ENCODE measurements at regions not wholly inside any gene's neighbourhood (a gene's known extent, or its start where the extent isn't known, plus 50 kb on each side); places are given as distances from the start of the nearest gene placed in this dataset.

DNA sequence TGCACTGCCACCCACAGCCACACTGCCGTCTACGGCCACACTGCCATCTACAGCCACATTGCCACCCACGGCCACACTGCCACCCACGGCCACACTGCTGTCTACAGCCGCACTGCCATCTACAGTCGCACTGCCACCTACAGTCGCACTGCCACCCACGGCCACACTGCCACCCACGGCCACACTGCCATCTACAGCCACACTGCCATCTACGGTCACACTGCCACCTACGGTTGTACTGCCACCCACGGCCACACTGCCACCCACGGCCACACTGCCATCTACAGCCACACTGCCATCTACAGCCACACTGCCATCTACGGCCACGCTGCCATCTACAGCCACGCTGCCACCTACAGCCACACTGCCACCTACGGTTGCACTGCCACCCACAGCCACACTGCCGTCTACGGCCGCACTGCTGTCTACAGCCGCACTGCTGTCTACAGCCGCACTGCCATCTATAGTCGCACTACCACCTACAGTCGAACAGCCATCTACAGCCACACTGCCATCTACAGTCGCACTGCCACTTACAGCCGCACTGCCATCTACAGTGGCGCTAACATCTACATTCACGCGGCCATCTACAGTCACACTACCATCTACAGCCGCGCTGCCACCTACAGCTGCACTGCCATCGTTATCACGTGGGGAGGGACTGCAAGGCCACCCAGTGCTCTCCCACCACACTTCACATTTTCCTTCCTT, 154.6 kb upstream of the AFDN start:
- no peaks in the 10 kb centered on the region for H3K9me3 ChIP-seq
- Mint-ChIP-seq H3K4me1 (ENCODE audit: low read depth, unreplicated experiment) (peaks cover 35% of the 10 kb centered on the region), H3K9me3 (ENCODE audit: unreplicated experiment) (peaks cover 18% of the 10 kb centered on the region), H3K27ac (ENCODE audit: unreplicated experiment) (peak overlapping the region; percentile 35), H3K36me3 (ENCODE audit: insufficient read depth, unreplicated experiment) (peaks cover 6% of the 10 kb centered on the region), H3K27me3 (ENCODE audit: insufficient read depth, unreplicated experiment) (no peaks in the 10 kb centered on the region), H3K4me3 (ENCODE audit: unreplicated experiment) (no peak overlapping the region)
- TF ChIP-seq CTCF (IDR thresholded peaks at IDR 0.05; ENCODE audit: insufficient read depth in 1 of 2, low read depth in 1 of 2, low read length in 1 of 2, severe bottlenecking in 1 of 2, unreplicated experiment in 1 of 2) = no peak
- CTCF ChIA-PET = no interaction called here
- intact Hi-C loops (cut with micrococcal nuclease; ENCODE audit: unreplicated experiment) = no loop called here
- DNase-seq = no peak
- H3K4me1 ChIP-seq = peaks cover 48% of the 10 kb centered on the region
- H3K36me3 ChIP-seq (ENCODE audit: control insufficient read depth, insufficient read depth, low read length) = no peaks in the 10 kb centered on the region
- POLR2A ChIA-PET = no interaction called here
- H3K4me3 ChIP-seq (ENCODE audit: low read depth, low read length) = no peak overlapping the region
- H3K27me3 ChIP-seq (replicated peaks; ENCODE audit: control insufficient read depth, insufficient read depth, low read length) = no peaks in the 10 kb centered on the region
- BruUV-seq (replicated peaks) = no TSS peak

GRCh38 chr6:167672738-167673137, 154.0 kb upstream of the AFDN start:
- Mint-ChIP-seq H3K27ac (ENCODE audit: unreplicated experiment) (peak overlapping the region; percentile 35), H3K9me3 (ENCODE audit: unreplicated experiment) (peaks cover 18% of the 10 kb centered on the region), H3K4me3 (ENCODE audit: unreplicated experiment) (no peak overlapping the region), H3K27me3 (ENCODE audit: insufficient read depth, unreplicated experiment) (no peaks in the 10 kb centered on the region), H3K36me3 (ENCODE audit: insufficient read depth, unreplicated experiment) (peaks cover 6% of the 10 kb centered on the region), H3K4me1 (ENCODE audit: low read depth, unreplicated experiment) (peaks cover 35% of the 10 kb centered on the region)
- Histone ChIP-seq H3K4me3 (ENCODE audit: low read depth, low read length) (no peak overlapping the region), H3K4me1 (peaks cover 54% of the 10 kb centered on the region), H3K27me3 (replicated peaks; ENCODE audit: control insufficient read depth, insufficient read depth, low read length) (no peaks in the 10 kb centered on the region), H3K9me3 (no peaks in the 10 kb centered on the region), H3K36me3 (ENCODE audit: control insufficient read depth, insufficient read depth, low read length) (no peaks in the 10 kb centered on the region)
- ChIA-PET POLR2A (no interaction called here), CTCF (no interaction called here)
- BruUV-seq (replicated peaks) = no TSS peak
- intact Hi-C loops (cut with micrococcal nuclease; ENCODE audit: unreplicated experiment) = no loop called here
- no peak for TF ChIP-seq CTCF (IDR thresholded peaks at IDR 0.05; ENCODE audit: insufficient read depth in 1 of 2, low read depth in 1 of 2, low read length in 1 of 2, severe bottlenecking in 1 of 2, unreplicated experiment in 1 of 2)
- DNase-seq = no peak

DNA sequence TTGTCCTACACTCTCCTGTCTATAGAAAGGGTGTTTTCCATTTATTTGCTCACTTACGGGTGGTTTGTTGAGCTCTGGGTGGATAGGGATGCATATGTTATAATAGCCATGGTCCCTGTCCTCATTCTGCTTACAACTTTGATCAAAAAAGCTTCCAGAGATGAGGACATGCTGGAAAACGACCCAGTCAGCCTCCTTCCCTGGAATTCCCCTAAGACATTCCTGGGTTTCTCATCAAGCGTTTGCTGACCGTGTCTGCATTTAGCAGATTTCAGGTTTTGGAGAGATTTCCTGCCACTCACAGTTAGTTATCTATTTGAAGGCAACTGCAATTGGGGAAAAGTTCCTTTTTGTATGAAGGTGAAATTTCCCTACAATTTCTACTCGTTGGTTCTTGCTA, 152.8 kb upstream of the AFDN start:
- H3K27me3 ChIP-seq (replicated peaks; ENCODE audit: control insufficient read depth, insufficient read depth, low read length) = no peaks in the 10 kb centered on the region
- POLR2A ChIA-PET = no interaction called here
- CTCF ChIA-PET = no interaction called here
- no peak overlapping the region for H3K4me3 Mint-ChIP-seq (ENCODE audit: unreplicated experiment)
- H3K4me3 ChIP-seq (ENCODE audit: low read depth, low read length) = no peak overlapping the region
- intact Hi-C loops (cut with micrococcal nuclease; ENCODE audit: unreplicated experiment) = no loop called here
- H3K4me1 ChIP-seq = peaks cover 51% of the 10 kb centered on the region
- no TSS peak for BruUV-seq (replicated peaks)
- H3K36me3 ChIP-seq (ENCODE audit: control insufficient read depth, insufficient read depth, low read length) = no peaks in the 10 kb centered on the region
- H3K4me1 Mint-ChIP-seq (ENCODE audit: low read depth, unreplicated experiment) = peaks cover 28% of the 10 kb centered on the region
- peaks cover 18% of the 10 kb centered on the region for H3K9me3 Mint-ChIP-seq (ENCODE audit: unreplicated experiment)
- H3K27ac Mint-ChIP-seq (ENCODE audit: unreplicated experiment) = no peak overlapping the region
- no peak for DNase-seq
- TF ChIP-seq CTCF (IDR thresholded peaks at IDR 0.05; ENCODE audit: insufficient read depth in 1 of 2, low read depth in 1 of 2, low read length in 1 of 2, severe bottlenecking in 1 of 2, unreplicated experiment in 1 of 2) = no peak
- no peaks in the 10 kb centered on the region for H3K9me3 ChIP-seq
- no peaks in the 10 kb centered on the region for H3K27me3 Mint-ChIP-seq (ENCODE audit: insufficient read depth, unreplicated experiment)
- H3K36me3 Mint-ChIP-seq (ENCODE audit: insufficient read depth, unreplicated experiment) = peaks cover 6% of the 10 kb centered on the region
